Osteocyte (in vitro differentiated cells): ENCODE measurements at regions not wholly inside any gene's neighbourhood (a gene's known extent, or its start where the extent isn't known, plus 50 kb on each side); places are given as distances from the start of the nearest gene placed in this dataset.

Experiments used
- DNase-seq: peaks from one replicate; pipeline ENCODE4 v3.0.0; 2021; ENCODE audit warnings: mixed read lengths; ENCODE audit not compliant: unreplicated experiment; ENCODE audit errors: extremely low spot score
- H3K27ac Mint-ChIP-seq: one replicate; pipeline ENCODE4 v1.8.0; 2021; ENCODE audit warnings: mild to moderate bottlenecking, mixed read lengths; ENCODE audit not compliant: unreplicated experiment
- H3K27me3 Mint-ChIP-seq: one replicate; pipeline ENCODE4 v1.8.0; 2021; ENCODE audit warnings: mixed read lengths; ENCODE audit not compliant: unreplicated experiment
- H3K36me3 Mint-ChIP-seq: one replicate; pipeline ENCODE4 v1.8.0; 2021; ENCODE audit warnings: mixed read lengths; ENCODE audit not compliant: unreplicated experiment
- H3K4me1 Mint-ChIP-seq: one replicate; pipeline ENCODE4 v1.8.0; 2021; ENCODE audit warnings: mixed read lengths; ENCODE audit not compliant: unreplicated experiment
- H3K4me3 Mint-ChIP-seq: one replicate; pipeline ENCODE4 v1.8.0; 2021; ENCODE audit warnings: mild to moderate bottlenecking, moderate library complexity, mixed read lengths; ENCODE audit not compliant: unreplicated experiment
- H3K9me3 Mint-ChIP-seq: one replicate; pipeline ENCODE4 v1.8.0; 2021; ENCODE audit warnings: mixed read lengths; ENCODE audit not compliant: unreplicated experiment
- TF ChIP-seq, protein P1 (sequence below): fragments of 200-600 bp; sonication (generic); IDR thresholded peaks from 2 replicates; pipeline ENCODE4 v1.5.0; 2021; ENCODE audit warnings: antibody characterized with exemption, mild to moderate bottlenecking, moderate library complexity

DNA sequence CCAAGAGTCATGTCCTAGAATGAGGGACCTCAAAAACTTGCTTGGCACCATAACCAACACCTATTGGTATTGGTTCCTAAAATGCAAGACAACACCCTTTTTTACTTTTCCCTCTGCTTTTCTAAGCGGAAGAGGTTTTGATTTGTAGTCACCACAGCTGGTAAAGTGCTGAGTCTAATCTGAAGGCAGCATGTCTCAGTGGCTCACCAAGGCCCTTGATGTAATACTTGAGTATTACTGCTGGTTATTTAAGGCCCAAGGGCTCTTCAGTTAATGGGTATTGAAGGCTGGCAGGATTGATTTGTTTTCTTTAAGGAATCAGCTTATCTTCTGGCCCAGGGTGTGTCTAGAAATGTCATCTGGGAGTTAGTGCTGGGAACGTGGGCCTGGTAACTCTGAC is 735.1 kb downstream of the GLUD2 start:
- peaks cover 5% of the 10 kb centered on the region for H3K9me3 Mint-ChIP-seq
- no peak overlapping the region for H3K4me3 Mint-ChIP-seq
- DNase-seq, result no peak
- no peaks in the 10 kb centered on the region for H3K4me1 Mint-ChIP-seq
- TF ChIP-seq, protein P1, sequence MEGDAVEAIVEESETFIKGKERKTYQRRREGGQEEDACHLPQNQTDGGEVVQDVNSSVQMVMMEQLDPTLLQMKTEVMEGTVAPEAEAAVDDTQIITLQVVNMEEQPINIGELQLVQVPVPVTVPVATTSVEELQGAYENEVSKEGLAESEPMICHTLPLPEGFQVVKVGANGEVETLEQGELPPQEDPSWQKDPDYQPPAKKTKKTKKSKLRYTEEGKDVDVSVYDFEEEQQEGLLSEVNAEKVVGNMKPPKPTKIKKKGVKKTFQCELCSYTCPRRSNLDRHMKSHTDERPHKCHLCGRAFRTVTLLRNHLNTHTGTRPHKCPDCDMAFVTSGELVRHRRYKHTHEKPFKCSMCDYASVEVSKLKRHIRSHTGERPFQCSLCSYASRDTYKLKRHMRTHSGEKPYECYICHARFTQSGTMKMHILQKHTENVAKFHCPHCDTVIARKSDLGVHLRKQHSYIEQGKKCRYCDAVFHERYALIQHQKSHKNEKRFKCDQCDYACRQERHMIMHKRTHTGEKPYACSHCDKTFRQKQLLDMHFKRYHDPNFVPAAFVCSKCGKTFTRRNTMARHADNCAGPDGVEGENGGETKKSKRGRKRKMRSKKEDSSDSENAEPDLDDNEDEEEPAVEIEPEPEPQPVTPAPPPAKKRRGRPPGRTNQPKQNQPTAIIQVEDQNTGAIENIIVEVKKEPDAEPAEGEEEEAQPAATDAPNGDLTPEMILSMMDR, result no peak
- no peak overlapping the region for H3K27ac Mint-ChIP-seq
- H3K27me3 Mint-ChIP-seq, result no peaks in the 10 kb centered on the region
- H3K36me3 Mint-ChIP-seq, result no peaks in the 10 kb centered on the region

DNA sequence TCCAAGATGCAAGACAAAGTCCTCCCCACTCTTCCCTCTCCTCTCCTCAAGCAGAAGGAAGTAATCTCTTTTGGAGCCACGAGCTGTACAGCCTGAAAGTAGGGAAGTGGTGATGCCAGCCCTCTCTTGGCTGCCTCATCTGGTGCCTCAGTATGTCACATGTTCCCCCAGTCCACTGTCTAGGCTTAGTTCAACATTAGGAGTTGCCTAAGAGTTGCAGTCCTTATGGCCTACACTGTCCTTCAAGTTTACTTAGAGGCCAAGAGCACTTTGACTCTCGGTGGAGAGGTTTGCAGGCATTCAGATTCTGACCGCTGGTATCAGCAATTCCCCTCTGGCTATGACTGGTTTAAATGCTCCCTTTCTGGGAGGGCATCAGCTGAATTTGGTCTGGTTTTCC is 735.6 kb downstream of the GLUD2 start:
- Mint-ChIP-seq H3K36me3 (no peaks in the 10 kb centered on the region), H3K4me3 (no peak overlapping the region), H3K9me3 (peaks cover 8% of the 10 kb centered on the region), H3K27ac (no peak overlapping the region), H3K27me3 (no peaks in the 10 kb centered on the region), H3K4me1 (no peaks in the 10 kb centered on the region)
- TF ChIP-seq, protein P1, result no peak
- DNase-seq, result no peak

DNA sequence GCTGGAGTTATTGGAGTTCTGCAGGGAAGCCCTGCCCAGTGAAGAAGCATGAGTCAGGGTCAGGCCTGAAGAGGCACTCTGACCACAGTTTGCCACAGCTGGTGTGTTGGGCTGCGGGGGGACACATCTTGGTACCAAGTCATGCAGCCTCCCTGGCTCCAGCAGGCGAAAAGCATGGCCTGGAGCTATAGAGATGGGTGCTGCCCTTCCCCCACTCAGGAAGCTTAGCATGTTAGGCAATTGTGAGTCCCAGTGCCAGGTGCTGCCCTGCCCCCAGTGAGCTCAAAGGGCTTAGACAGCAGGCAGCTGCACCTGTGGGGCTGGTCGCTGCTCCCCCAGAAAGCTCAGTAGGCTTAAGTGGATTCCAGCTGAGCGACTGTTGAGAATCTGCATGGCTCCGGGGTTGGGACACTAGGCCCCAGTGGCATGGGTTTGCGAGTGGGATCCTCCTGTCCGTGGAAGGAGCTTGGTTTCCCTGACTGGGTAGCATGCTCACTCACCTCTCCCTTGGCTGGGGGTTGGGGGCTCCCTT is 755.5 kb downstream of the GLUD2 start:
- Mint-ChIP-seq H3K27ac (no peak overlapping the region), H3K9me3 (peaks cover 38% of the 10 kb centered on the region), H3K27me3 (no peaks in the 10 kb centered on the region), H3K4me3 (no peak overlapping the region), H3K4me1 (no peaks in the 10 kb centered on the region), H3K36me3 (no peaks in the 10 kb centered on the region)
- TF ChIP-seq, protein P1, result no peak
- DNase-seq, result no peak

DNA sequence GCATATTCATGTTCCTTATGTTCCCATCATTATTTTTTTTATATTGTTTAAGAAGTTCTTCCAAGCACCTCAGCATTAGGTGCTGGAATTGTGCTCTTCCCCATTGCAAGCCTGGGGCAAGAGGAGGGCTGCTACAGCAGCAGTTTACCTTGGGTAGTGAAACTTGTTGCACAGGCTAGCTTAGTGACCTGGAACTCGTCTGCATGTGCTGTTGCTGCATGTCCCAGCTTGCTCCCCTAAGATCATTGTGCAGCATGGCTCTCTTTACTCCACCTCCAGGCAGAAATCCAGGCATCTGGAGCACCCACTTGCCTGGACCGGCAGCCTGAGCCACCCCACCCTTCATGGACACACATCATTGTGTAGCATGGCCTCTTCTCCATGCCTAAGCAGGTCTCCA is 776.0 kb downstream of the GLUD2 start:
- no peak overlapping the region for H3K27ac Mint-ChIP-seq
- H3K27me3 Mint-ChIP-seq, result no peaks in the 10 kb centered on the region
- H3K36me3 Mint-ChIP-seq, result no peaks in the 10 kb centered on the region
- H3K9me3 Mint-ChIP-seq, result peaks cover 13% of the 10 kb centered on the region
- H3K4me3 Mint-ChIP-seq, result no peak overlapping the region
- no peaks in the 10 kb centered on the region for H3K4me1 Mint-ChIP-seq
- TF ChIP-seq, protein P1, result no peak
- no peak for DNase-seq

DNA sequence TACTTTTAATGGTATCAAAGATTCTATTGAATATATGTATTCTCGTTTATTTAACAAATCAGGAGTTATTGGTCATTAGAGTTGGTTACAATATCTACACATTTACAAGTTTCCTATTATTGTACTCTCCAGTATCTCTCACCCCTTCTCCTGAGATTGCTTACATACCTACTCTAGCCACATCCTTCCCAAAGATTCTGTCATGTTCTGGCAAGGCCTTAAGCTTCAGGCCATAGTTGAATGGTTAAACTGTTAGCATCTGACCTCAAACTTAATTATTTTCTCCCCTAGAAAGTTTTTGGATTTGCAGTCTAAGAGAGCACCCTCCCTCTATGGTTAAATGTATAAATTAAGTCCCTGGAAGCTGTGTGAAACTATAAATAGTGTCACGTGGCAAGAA is 784.2 kb downstream of the GLUD2 start:
- no peak for DNase-seq
- TF ChIP-seq, protein P1, result no peak
- Mint-ChIP-seq H3K27me3 (no peaks in the 10 kb centered on the region), H3K9me3 (peaks cover 5% of the 10 kb centered on the region), H3K4me1 (no peaks in the 10 kb centered on the region), H3K36me3 (no peaks in the 10 kb centered on the region), H3K27ac (no peak overlapping the region), H3K4me3 (no peak overlapping the region)
